HepG2 (cell line): ENCODE measurements at regions not wholly inside any gene's neighbourhood (a gene's known extent, or its start where the extent isn't known, plus 50 kb on each side); places are given as distances from the start of the nearest gene placed in this dataset.

Source experiments
- ARNT ChIP-seq: fragments of 450-650 bp; IDR thresholded peaks from 2 replicates; pipeline ENCODE4 v1.6.1; 2017
- FOXJ3 ChIP-seq: sonication (generic); formaldehyde crosslinking; IDR thresholded peaks from 2 replicates; pipeline ENCODE4 v1.4.0; 2020; ENCODE audit warnings: missing genetic modification reagents, mild to moderate bottlenecking, borderline replicate concordance
- FOXP1 ChIP-seq, 2 experiments: fragments of 450-650 bp in 1 of 2; IDR thresholded peaks; 2 replicates each; pipeline ENCODE4 v1.6.1; 2017 to 2018; ENCODE audit warnings: antibody characterized with exemption in 1 of 2
- GATA4 ChIP-seq: sonication (generic); IDR thresholded peaks from 2 replicates; pipeline ENCODE4 v1.6.1; 2016; ENCODE audit warnings: antibody characterized with exemption, low read depth, borderline replicate concordance
- GFI1 ChIP-seq: sonication (generic); formaldehyde crosslinking; IDR thresholded peaks from 2 replicates; pipeline ENCODE4 v1.5.0; 2020; ENCODE audit warnings: missing genetic modification reagents, mild to moderate bottlenecking, borderline replicate concordance
- JDP2 ChIP-seq: sonication (generic); formaldehyde crosslinking; IDR thresholded peaks from 2 replicates; pipeline ENCODE4 v1.8.1; 2022; ENCODE audit warnings: missing genetic modification reagents, borderline replicate concordance
- KDM5B ChIP-seq: sonication (generic); formaldehyde crosslinking; IDR thresholded peaks from 2 replicates; pipeline ENCODE4 v1.4.0; 2020; ENCODE audit warnings: missing genetic modification reagents, mild to moderate bottlenecking, borderline replicate concordance
- KLF15 ChIP-seq: sonication (generic); formaldehyde crosslinking; IDR thresholded peaks from 2 replicates; pipeline ENCODE4 v1.8.1; 2023; ENCODE audit warnings: borderline replicate concordance, mild to moderate bottlenecking, inconsistent platforms, missing genetic modification reagents, mixed read lengths
- KLF6 ChIP-seq: IDR thresholded peaks from 2 replicates; pipeline ENCODE4 v1.8.0; 2016; ENCODE audit warnings: missing biosample characterization, missing genetic modification reagents
- MXI1 ChIP-seq: IDR thresholded peaks from 3 replicates; pipeline ENCODE4 v1.6.1; 2012; ENCODE audit warnings: low read depth, low read length, inconsistent platforms, borderline replicate concordance
- PATZ1 ChIP-seq: sonication (generic); formaldehyde crosslinking; IDR thresholded peaks from 2 replicates; pipeline ENCODE4 v1.4.0; 2020; ENCODE audit warnings: missing genetic modification reagents
- RFXANK ChIP-seq: IDR thresholded peaks from 2 replicates; pipeline ENCODE4 v1.6.1; 2016
- SMC3 ChIP-seq: IDR thresholded peaks from 2 replicates; pipeline ENCODE4 v1.6.1; 2011; ENCODE audit warnings: low read length, improper control_type of control experiment
- SNAPC4 ChIP-seq: sonication (generic); formaldehyde crosslinking; IDR thresholded peaks from 2 replicates; pipeline ENCODE4 v1.4.0; 2020; ENCODE audit warnings: mild to moderate bottlenecking, missing genetic modification reagents
- SOX13 ChIP-seq, 3 experiments: fragments of 450-650 bp in 1 of 3; sonication (generic) in 1 of 3; formaldehyde crosslinking in 1 of 3; IDR thresholded peaks in 2 of 3; conservative IDR thresholded peaks in 1 of 3; 2 replicates each; pipeline versions ENCODE4 v1.5.0 to v1.6.1; 2016 to 2020; ENCODE audit warnings: antibody characterized with exemption in 1 of 3, mild to moderate bottlenecking in 1 of 3, missing compliant biosample characterization in 1 of 3, missing genetic modification reagents in 1 of 3, moderate library complexity in 1 of 3
- SOX5 ChIP-seq: IDR thresholded peaks from 2 replicates; pipeline ENCODE4 v1.6.1; 2016; ENCODE audit warnings: borderline replicate concordance
- TFDP2 ChIP-seq: sonication (generic); formaldehyde crosslinking; IDR thresholded peaks from 2 replicates; pipeline ENCODE4 v1.4.0; 2020; ENCODE audit warnings: missing genetic modification reagents
- ZNF20 ChIP-seq: sonication (generic); formaldehyde crosslinking; IDR thresholded peaks from 2 replicates; pipeline ENCODE4 v1.4.0; 2020; ENCODE audit warnings: mild to moderate bottlenecking, moderate library complexity, missing genetic modification reagents
- ZNF224 ChIP-seq: sonication (generic); formaldehyde crosslinking; IDR thresholded peaks from 2 replicates; pipeline ENCODE4 v1.5.0; 2020; ENCODE audit warnings: mild to moderate bottlenecking, missing genetic modification reagents
- ZNF704 ChIP-seq: sonication (generic); formaldehyde crosslinking; IDR thresholded peaks from 2 replicates; pipeline ENCODE4 v1.8.1; 2023; ENCODE audit warnings: mild to moderate bottlenecking, inconsistent platforms, moderate library complexity, missing genetic modification reagents, borderline replicate concordance
- ZNF737 ChIP-seq: sonication (generic); formaldehyde crosslinking; IDR thresholded peaks from 2 replicates; pipeline ENCODE4 v1.5.0; 2020; ENCODE audit warnings: missing genetic modification reagents, mild to moderate bottlenecking, borderline replicate concordance
- ZNF777 ChIP-seq: sonication (generic); formaldehyde crosslinking; IDR thresholded peaks from 2 replicates; pipeline ENCODE4 v1.4.0; 2020; ENCODE audit warnings: missing genetic modification reagents
- ZNF850 ChIP-seq: sonication (generic); formaldehyde crosslinking; conservative IDR thresholded peaks from 2 replicates; pipeline ENCODE4 v1.9.0; 2021; ENCODE audit warnings: mild to moderate bottlenecking, missing genetic modification reagents

GRCh38 chr4:138910914-138911336 is 104.7 kb upstream of the NOCT start (continued):
- TF ChIP-seq FOXP1 (IDR thresholded peaks at IDR 0.05) (no peak), FOXP1 (CRISPR knock-in tag; IDR thresholded peaks at IDR 0.05) (peak; percentile 34; the same call in 1 of the 2 replicates), ZNF850 (CRISPR knock-in tag) (no peak), SOX13 (IDR thresholded peaks at IDR 0.05) (no peak), SOX13 (CRISPR knock-in tag; conservative IDR thresholded peaks at IDR 0.05 in 1 of 2, IDR thresholded peaks at IDR 0.05 in 1 of 2) (peak in 1 of 2 experiments; percentile 68; a peak in 2 of 4 replicates), MXI1 (peak; percentile 20; the same call in 1 of the 3 replicates), PATZ1 (CRISPR knock-in tag) (no peak), ZNF224 (CRISPR knock-in tag) (no peak), RFXANK (CRISPR knock-in tag) (no peak), ZNF704 (CRISPR knock-in tag) (no peak), KLF15 (CRISPR knock-in tag) (no peak), ARNT (no peak), FOXJ3 (CRISPR knock-in tag) (no peak), KLF6 (CRISPR knock-in tag) (no peak), ZNF777 (no peak), GATA4 (no peak), ZNF737 (CRISPR knock-in tag) (no peak), JDP2 (CRISPR knock-in tag) (no peak), SMC3 (no peak), ZNF20 (CRISPR knock-in tag) (no peak), SOX5 (CRISPR knock-in tag) (peak; percentile 72; the same call in 1 of the 2 replicates), TFDP2 (CRISPR knock-in tag) (no peak), SNAPC4 (no peak), KDM5B (no peak), GFI1 (CRISPR knock-in tag) (no peak)
